Mesendoderm (in vitro differentiated cells): ENCODE measurements at regions not wholly inside any gene's neighbourhood (a gene's known extent, or its start where the extent isn't known, plus 50 kb on each side); places are given as distances from the start of the nearest gene placed in this dataset.
A peak's percentile ranks its signal among the peaks of the same experiment; 100 is the strongest.

ENCODE experiments used
- DNase-seq: peaks from one replicate; pipeline ENCODE4 v3.0.0; 2013
- H2AK5ac ChIP-seq: 2 replicates; pipeline ENCODE4 v1.6.1; 2013; ENCODE audit warnings: low read length, inconsistent platforms
- H2BK120ac ChIP-seq: 2 replicates; pipeline ENCODE4 v1.6.1; 2013; ENCODE audit warnings: low read depth, mild to moderate bottlenecking, low read length, moderate library complexity, mixed read lengths
- H2BK15ac ChIP-seq: replicated peaks from 2 replicates; pipeline ENCODE4 v1.6.1; 2013; ENCODE audit warnings: low read depth, mild to moderate bottlenecking, moderate library complexity
- H2BK5ac ChIP-seq: 2 replicates; pipeline ENCODE4 v1.6.1; 2013; ENCODE audit warnings: low read length, inconsistent platforms
- H3K18ac ChIP-seq: 2 replicates; pipeline ENCODE4 v1.6.1; 2013; ENCODE audit warnings: mild to moderate bottlenecking, low read length, mixed read lengths
- H3K23ac ChIP-seq: one replicate; pipeline ENCODE4 v1.6.1; 2013; ENCODE audit warnings: low read length
- H3K27ac ChIP-seq: 2 replicates; pipeline ENCODE4 v1.5.1; 2013; ENCODE audit warnings: low read depth, mild to moderate bottlenecking, inconsistent platforms, low read length, moderate library complexity
- H3K27me3 ChIP-seq: 2 replicates; pipeline ENCODE4 v1.6.1; 2013; ENCODE audit warnings: low read length, control low read depth, mild to moderate bottlenecking, inconsistent platforms; ENCODE audit not compliant: insufficient read depth, poor library complexity
- H3K36me3 ChIP-seq: 2 replicates; pipeline ENCODE4 v1.6.1; 2013; ENCODE audit warnings: low read length, inconsistent platforms; ENCODE audit not compliant: control insufficient read depth, insufficient read depth
- H3K4ac ChIP-seq: one replicate; pipeline ENCODE4 v1.6.1; 2013; ENCODE audit warnings: low read depth, mild to moderate bottlenecking, low read length, moderate library complexity
- H3K4me1 ChIP-seq: 2 replicates; pipeline ENCODE4 v1.6.1; 2013; ENCODE audit warnings: low read depth, low read length, inconsistent platforms; ENCODE audit not compliant: control insufficient read depth
- H3K4me2 ChIP-seq: 2 replicates; pipeline ENCODE4 v1.6.1; 2013; ENCODE audit warnings: low read length
- H3K4me3 ChIP-seq: 2 replicates; pipeline ENCODE4 v1.5.1; 2013; ENCODE audit warnings: mild to moderate bottlenecking, low read length
- H3K56ac ChIP-seq: one replicate; pipeline ENCODE4 v1.6.1; 2013; ENCODE audit warnings: low read length
- H3K79me1 ChIP-seq: 2 replicates; pipeline ENCODE4 v1.6.1; 2013; ENCODE audit warnings: low read length, inconsistent platforms
- H3K79me2 ChIP-seq: 2 replicates; pipeline ENCODE4 v1.6.1; 2013; ENCODE audit warnings: mild to moderate bottlenecking, low read length; ENCODE audit not compliant: control insufficient read depth, insufficient read depth
- H3K9ac ChIP-seq: 2 replicates; pipeline ENCODE4 v1.6.1; 2013; ENCODE audit warnings: low read length, inconsistent platforms
- H4K5ac ChIP-seq: one replicate; pipeline ENCODE4 v1.6.1; 2013; ENCODE audit warnings: low read length
- H4K8ac ChIP-seq: one replicate; pipeline ENCODE4 v1.6.1; 2013; ENCODE audit warnings: low read depth, mild to moderate bottlenecking, control low read depth, low read length, moderate library complexity
- WGBS: extraction: QIAGEN DNeasy Blood & Tissue Kit; methylation state at CpG from one replicate; pipeline ENCODE4 v1.1.7; 2013; ENCODE audit warnings: low lambda C conversion rate, missing lambda C conversion rate; ENCODE audit not compliant: insufficient coverage; ENCODE audit errors: extremely low coverage; 5-methylcytosine and 5-hydroxymethylcytosine counted together

DNA sequence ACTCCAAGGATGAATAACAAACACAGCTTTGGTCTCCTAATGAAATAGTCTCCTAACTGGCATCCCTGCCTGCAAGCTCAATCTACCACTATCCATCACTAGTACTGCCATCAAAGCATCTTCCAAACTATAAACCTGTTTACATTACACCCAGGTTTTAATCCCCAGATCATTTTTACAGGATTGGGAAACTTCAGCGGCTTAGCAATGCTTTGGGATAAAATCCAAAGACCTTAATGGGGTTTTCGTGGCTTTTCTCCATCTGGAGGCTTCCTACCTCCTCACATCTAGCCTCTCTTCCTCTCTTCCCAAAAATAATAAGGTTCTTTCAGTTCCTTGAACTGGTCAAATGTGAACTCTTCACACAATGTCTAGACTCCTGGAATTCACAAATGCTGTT is 92.2 kb upstream of the SETBP1 start:
- Histone ChIP-seq H3K18ac (no peak overlapping the region), H3K56ac (no peak overlapping the region), H2BK120ac (no peak overlapping the region), H3K79me2 (no peaks in the 10 kb centered on the region), H3K4me3 (no peak overlapping the region), H4K5ac (no peak overlapping the region), H2BK15ac (no peak overlapping the region), H3K4me1 (no peaks in the 10 kb centered on the region), H3K9ac (no peak overlapping the region), H2AK5ac (no peak overlapping the region), H3K4ac (no peak overlapping the region), H2BK5ac (no peak overlapping the region), H3K27me3 (no peaks in the 10 kb centered on the region), H3K23ac (no peak overlapping the region), H3K27ac (no peak overlapping the region), H3K79me1 (no peaks in the 10 kb centered on the region), H3K4me2 (no peak overlapping the region), H3K36me3 (no peaks in the 10 kb centered on the region), H4K8ac (no peak overlapping the region)
- no CpG with 5 or more reads among the region's 2 CpGs for WGBS
- DNase-seq: no peak

- no peaks in the 10 kb centered on the region for H3K27me3 ChIP-seq
- no peak for DNase-seq
- no peaks in the 10 kb centered on the region for H3K79me1 ChIP-seq
- H2BK120ac ChIP-seq: no peak overlapping the region
- H2AK5ac ChIP-seq: no peak overlapping the region
- H3K18ac ChIP-seq: no peak overlapping the region
- H4K8ac ChIP-seq: no peak overlapping the region
- H3K56ac ChIP-seq: no peak overlapping the region
- H2BK5ac ChIP-seq: no peak overlapping the region
- H3K4me1 ChIP-seq: no peaks in the 10 kb centered on the region
- WGBS: no CpG with 5 or more reads among the region's 3 CpGs
- H4K5ac ChIP-seq: no peak overlapping the region
- no peaks in the 10 kb centered on the region for H3K79me2 ChIP-seq
- H3K4me2 ChIP-seq: no peak overlapping the region
- no peak overlapping the region for H3K9ac ChIP-seq
- no peak overlapping the region for H3K4ac ChIP-seq
- H2BK15ac ChIP-seq: no peak overlapping the region
- H3K36me3 ChIP-seq: no peaks in the 10 kb centered on the region
- H3K23ac ChIP-seq: no peak overlapping the region
- H3K4me3 ChIP-seq: no peak overlapping the region
- H3K27ac ChIP-seq: no peak overlapping the region
These were observed 90.9 kb upstream of the SETBP1 start for GRCh38 chr18:44589693-44590355.

DNA sequence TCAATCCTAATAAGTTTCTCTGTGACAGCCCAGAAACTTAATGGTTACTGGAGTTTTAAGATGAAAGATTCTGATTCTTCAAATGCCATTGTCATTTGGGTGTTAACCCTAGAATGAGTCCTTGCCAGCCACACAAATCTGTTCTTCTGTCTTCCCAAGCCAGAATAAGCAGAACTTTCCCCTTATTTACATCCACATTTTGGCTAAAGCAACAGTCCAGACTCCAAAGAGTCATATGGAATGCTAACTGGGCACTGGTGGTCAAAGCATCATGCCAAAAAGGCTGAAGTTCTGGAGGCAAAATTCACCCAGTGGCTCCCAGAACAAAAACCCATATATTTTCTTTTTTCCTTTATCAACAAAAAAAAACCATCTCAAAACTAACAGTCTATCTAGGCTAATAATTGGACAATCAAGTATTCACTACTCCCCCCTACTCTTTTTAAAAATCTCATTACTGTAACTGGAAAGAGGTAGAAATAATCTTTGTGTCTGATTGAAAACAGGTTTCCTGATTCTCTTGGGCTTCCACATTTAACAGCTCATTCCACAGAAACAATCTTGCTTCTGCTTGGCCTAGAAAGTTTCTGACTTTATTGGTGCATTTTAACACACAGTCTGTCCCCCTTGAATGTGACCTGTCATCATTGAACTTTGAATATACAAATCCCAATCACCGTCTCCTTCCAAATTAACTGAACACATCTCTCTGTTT is 89.6 kb upstream of the SETBP1 start:
- H3K4me2 ChIP-seq: no peak overlapping the region
- no peak for DNase-seq
- peak overlapping the region; percentile 56 for H4K8ac ChIP-seq
- H3K36me3 ChIP-seq: no peaks in the 10 kb centered on the region
- no peaks in the 10 kb centered on the region for H3K79me2 ChIP-seq
- H2BK120ac ChIP-seq: no peak overlapping the region
- no peak overlapping the region for H3K4me3 ChIP-seq
- no peak overlapping the region for H3K56ac ChIP-seq
- no peak overlapping the region for H3K27ac ChIP-seq
- H2BK5ac ChIP-seq: no peak overlapping the region
- no peak overlapping the region for H3K23ac ChIP-seq
- no peak overlapping the region for H2BK15ac ChIP-seq
- no CpG with 5 or more reads among the region's 1 CpG for WGBS
- no peaks in the 10 kb centered on the region for H3K4me1 ChIP-seq
- H4K5ac ChIP-seq: no peak overlapping the region
- peak overlapping the region; percentile 18 for H3K18ac ChIP-seq
- H3K27me3 ChIP-seq: no peaks in the 10 kb centered on the region
- H2AK5ac ChIP-seq: no peak overlapping the region
- no peak overlapping the region for H3K4ac ChIP-seq
- no peaks in the 10 kb centered on the region for H3K79me1 ChIP-seq
- no peak overlapping the region for H3K9ac ChIP-seq

GRCh38 chr18:44592639-44593038 is 88.0 kb upstream of the SETBP1 start:
- Histone ChIP-seq H4K5ac (no peak overlapping the region), H4K8ac (no peak overlapping the region), H3K4me1 (no peaks in the 10 kb centered on the region), H3K27ac (no peak overlapping the region), H3K9ac (no peak overlapping the region), H3K23ac (no peak overlapping the region), H3K27me3 (no peaks in the 10 kb centered on the region), H3K4ac (no peak overlapping the region), H2BK120ac (no peak overlapping the region), H3K79me2 (no peaks in the 10 kb centered on the region), H2BK15ac (no peak overlapping the region), H3K4me3 (no peak overlapping the region), H3K79me1 (no peaks in the 10 kb centered on the region), H3K18ac (no peak overlapping the region), H3K56ac (no peak overlapping the region), H3K4me2 (no peak overlapping the region), H2BK5ac (no peak overlapping the region), H2AK5ac (no peak overlapping the region), H3K36me3 (no peaks in the 10 kb centered on the region)
- DNase-seq: no peak
- WGBS: no CpG with 5 or more reads among the region's 2 CpGs

GRCh38 chr18:44594799-44595467 is 85.8 kb upstream of the SETBP1 start:
- Histone ChIP-seq H3K4me1 (no peaks in the 10 kb centered on the region), H2BK15ac (no peak overlapping the region), H3K18ac (no peak overlapping the region), H3K4ac (no peak overlapping the region), H3K79me1 (no peaks in the 10 kb centered on the region), H2BK5ac (no peak overlapping the region), H3K4me2 (no peak overlapping the region), H3K36me3 (no peaks in the 10 kb centered on the region), H3K9ac (no peak overlapping the region), H2AK5ac (no peak overlapping the region), H3K23ac (no peak overlapping the region), H4K5ac (no peak overlapping the region), H3K27ac (no peak overlapping the region), H4K8ac (no peak overlapping the region), H3K4me3 (no peak overlapping the region), H3K56ac (no peak overlapping the region), H2BK120ac (peak overlapping the region; percentile 82), H3K27me3 (no peaks in the 10 kb centered on the region), H3K79me2 (no peaks in the 10 kb centered on the region)
- DNase-seq: peak; percentile 79
- WGBS: no CpG with 5 or more reads among the region's 3 CpGs
